Esophagus squamous epithelium (tissue), 5 donors: ENCODE measurements at regions not wholly inside any gene's neighbourhood (a gene's known extent, or its start where the extent isn't known, plus 50 kb on each side); places are given as distances from the start of the nearest gene placed in this dataset.

Experiments used
- DNase-seq: peaks from one replicate; lab custom pipeline; 2025; lab: John Stamatoyannopoulos, UW
- H3K27ac ChIP-seq, 4 donors: fragments of 200-600 bp; sonication (generic); one replicate each; pipeline ENCODE4 v1.5.1; 2016 to 2019; ENCODE audit warnings: mild to moderate bottlenecking in 1 of 4
- H3K27me3 ChIP-seq, 4 donors: fragments of 200-600 bp; sonication (generic); 1 replicate in 3 of 4; 2 replicates in 1 of 4; pipeline versions ENCODE4 v1.5.1 to v1.6.0; 2017 to 2021; ENCODE audit warnings: antibody characterized with exemption in 1 of 4
- H3K36me3 ChIP-seq, 3 donors: fragments of 200-600 bp; sonication (generic); one replicate each; pipeline ENCODE4 v1.5.1; 2016 to 2019
- H3K4me1 ChIP-seq, 3 donors: fragments of 200-600 bp; sonication (generic); one replicate each; pipeline ENCODE4 v1.5.1; 2017 to 2019
- H3K4me3 ChIP-seq, 4 donors: fragments of 200-600 bp; sonication (generic); 1 replicate in 3 of 4; 2 replicates in 1 of 4; pipeline ENCODE4 v1.5.1; 2016 to 2019; ENCODE audit warnings: mild to moderate bottlenecking in 2 of 4, moderate library complexity in 1 of 4
- H3K9me3 ChIP-seq, 3 donors: fragments of 200-600 bp; sonication (generic); one replicate each; pipeline ENCODE4 v1.5.1; 2016 to 2019
- POLR2A ChIP-seq, 4 donors: fragments of 450-650 bp; IDR thresholded peaks; one replicate each; pipeline ENCODE4 v1.6.1; 2017; ENCODE audit warnings: antibody characterized with exemption in 4 of 4, mild to moderate bottlenecking in 4 of 4, moderate library complexity in 3 of 4
- WGBS, 2 donors: methylation state at CpG; one replicate each; pipeline ENCODE4 v1.1.5; 2018; 5-methylcytosine and 5-hydroxymethylcytosine counted together
- intact Hi-C: fragments of 100-400 bp; cut with DNase I; formaldehyde crosslinking; loops from one replicate; pipeline ENCODE4 v1.15.0; 2022
- TF ChIP-seq, protein P1 (sequence below), 6 experiments: fragments of 450-650 bp in 4 of 6; fragments of 200-600 bp in 2 of 6; sonication (generic) in 2 of 6; IDR thresholded peaks; one replicate each; pipeline ENCODE4 v1.5.1; 2016 to 2019; ENCODE audit warnings: antibody characterized with exemption in 6 of 6, mild to moderate bottlenecking in 4 of 6, moderate library complexity in 4 of 6
- donor health status: DM: yes; HTN: yes; CAD: no.

DNA sequence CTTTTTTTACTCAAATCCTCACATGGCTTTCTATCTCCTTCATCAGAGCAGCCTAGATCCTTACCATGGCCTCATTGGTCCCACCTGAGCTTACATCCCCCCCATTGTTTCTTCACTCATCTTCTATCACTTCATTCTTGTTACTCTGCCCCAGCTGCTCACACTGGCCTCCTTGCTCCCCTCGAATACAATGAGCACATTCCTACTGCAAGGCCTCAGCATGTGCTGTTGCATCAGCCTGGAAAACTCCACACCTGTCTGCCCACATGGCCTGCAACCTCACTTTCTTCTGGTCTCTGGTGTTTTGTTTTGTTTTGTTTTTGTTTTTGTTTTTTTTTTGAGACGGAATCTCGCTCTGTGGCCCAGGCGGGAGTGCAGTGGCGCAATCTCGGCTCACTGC, 212.6 kb downstream of the TBX18 start:
- intact Hi-C loops: no loop called here

DNA sequence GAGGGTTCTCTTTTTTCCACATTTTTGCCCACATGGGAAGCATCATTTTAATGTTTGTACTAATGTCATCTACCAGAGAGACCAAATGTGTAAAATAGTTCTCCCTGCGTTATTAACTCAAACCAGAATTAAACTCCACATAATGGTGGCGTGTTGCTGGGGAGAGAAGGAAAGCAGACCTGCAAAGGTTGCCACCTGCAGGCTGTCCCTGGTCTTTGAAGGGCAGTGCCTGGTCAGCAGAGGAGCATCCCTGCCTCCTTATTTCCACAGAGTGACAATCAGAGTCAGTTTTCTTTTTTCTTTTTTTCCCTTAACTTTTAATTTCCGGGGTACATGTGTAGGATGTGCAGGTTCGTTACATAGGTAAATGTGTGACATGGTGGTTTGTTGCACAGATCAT, 214.5 kb downstream of the TBX18 start:
- WGBS, 2 donors: 82 to 83% methylated on average over 4 of the region's 4 CpGs
- DNase-seq: no peak
- no peak overlapping the region for H3K27ac ChIP-seq
- TF ChIP-seq, protein P1, sequence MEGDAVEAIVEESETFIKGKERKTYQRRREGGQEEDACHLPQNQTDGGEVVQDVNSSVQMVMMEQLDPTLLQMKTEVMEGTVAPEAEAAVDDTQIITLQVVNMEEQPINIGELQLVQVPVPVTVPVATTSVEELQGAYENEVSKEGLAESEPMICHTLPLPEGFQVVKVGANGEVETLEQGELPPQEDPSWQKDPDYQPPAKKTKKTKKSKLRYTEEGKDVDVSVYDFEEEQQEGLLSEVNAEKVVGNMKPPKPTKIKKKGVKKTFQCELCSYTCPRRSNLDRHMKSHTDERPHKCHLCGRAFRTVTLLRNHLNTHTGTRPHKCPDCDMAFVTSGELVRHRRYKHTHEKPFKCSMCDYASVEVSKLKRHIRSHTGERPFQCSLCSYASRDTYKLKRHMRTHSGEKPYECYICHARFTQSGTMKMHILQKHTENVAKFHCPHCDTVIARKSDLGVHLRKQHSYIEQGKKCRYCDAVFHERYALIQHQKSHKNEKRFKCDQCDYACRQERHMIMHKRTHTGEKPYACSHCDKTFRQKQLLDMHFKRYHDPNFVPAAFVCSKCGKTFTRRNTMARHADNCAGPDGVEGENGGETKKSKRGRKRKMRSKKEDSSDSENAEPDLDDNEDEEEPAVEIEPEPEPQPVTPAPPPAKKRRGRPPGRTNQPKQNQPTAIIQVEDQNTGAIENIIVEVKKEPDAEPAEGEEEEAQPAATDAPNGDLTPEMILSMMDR (IDR thresholded peaks at IDR 0.05): no peak
- no peak for TF ChIP-seq POLR2A (IDR thresholded peaks at IDR 0.05)
- H3K27me3 ChIP-seq: no peaks in the 10 kb centered on the region
- H3K9me3 ChIP-seq: no peaks in the 10 kb centered on the region
- no peaks in the 10 kb centered on the region for H3K4me1 ChIP-seq
- intact Hi-C loops: no loop called here
- H3K36me3 ChIP-seq: no peaks in the 10 kb centered on the region
- no peak overlapping the region for H3K4me3 ChIP-seq

More for the DNA sequence above, 212.6 kb downstream of the TBX18 start:
- Histone ChIP-seq H3K4me1 (no peaks in the 10 kb centered on the region), H3K27ac (no peak overlapping the region), H3K36me3 (no peaks in the 10 kb centered on the region), H3K4me3 (no peak overlapping the region), H3K27me3 (no peaks in the 10 kb centered on the region), H3K9me3 (no peaks in the 10 kb centered on the region)
- DNase-seq: no peak
- TF ChIP-seq, protein P1 (IDR thresholded peaks at IDR 0.05): no peak
- no peak for TF ChIP-seq POLR2A (IDR thresholded peaks at IDR 0.05)
- 71 to 87% methylated on average over 1 to 6 of the region's 6 CpGs for whole genome bisulfite sequencing, 2 donors

DNA sequence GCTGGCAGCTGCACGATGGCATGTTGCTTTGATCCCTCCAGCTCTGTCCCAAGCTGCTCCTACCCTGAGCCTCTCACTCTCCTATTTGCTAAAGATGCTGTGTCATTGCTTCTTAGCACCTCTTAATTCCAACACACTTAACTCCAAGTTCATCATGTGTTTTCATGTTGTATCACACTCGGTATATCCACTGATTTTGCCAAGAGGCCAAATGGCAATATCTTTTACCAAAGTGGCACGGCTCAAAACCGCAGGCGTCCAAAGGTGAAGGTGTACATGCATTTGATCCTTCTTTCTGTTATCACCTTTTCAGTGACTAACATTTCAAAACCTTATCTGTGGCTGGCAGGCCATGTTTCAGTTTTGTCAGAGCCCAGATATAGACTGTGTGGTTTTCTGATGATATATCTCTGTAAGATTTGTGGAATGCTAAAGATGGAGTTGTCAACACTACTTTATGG, 217.0 kb downstream of the TBX18 start:
- Histone ChIP-seq H3K9me3 (no peaks in the 10 kb centered on the region), H3K27ac (no peak overlapping the region), H3K36me3 (no peaks in the 10 kb centered on the region), H3K4me3 (no peak overlapping the region), H3K4me1 (no peaks in the 10 kb centered on the region), H3K27me3 (no peaks in the 10 kb centered on the region)
- DNase-seq: no peak
- WGBS, 2 donors: 29 to 48% methylated on average over 5 of the region's 5 CpGs
- intact Hi-C loops: no loop called here
- TF ChIP-seq, protein P1 (IDR thresholded peaks at IDR 0.05): no peak
- no peak for TF ChIP-seq POLR2A (IDR thresholded peaks at IDR 0.05)

DNA sequence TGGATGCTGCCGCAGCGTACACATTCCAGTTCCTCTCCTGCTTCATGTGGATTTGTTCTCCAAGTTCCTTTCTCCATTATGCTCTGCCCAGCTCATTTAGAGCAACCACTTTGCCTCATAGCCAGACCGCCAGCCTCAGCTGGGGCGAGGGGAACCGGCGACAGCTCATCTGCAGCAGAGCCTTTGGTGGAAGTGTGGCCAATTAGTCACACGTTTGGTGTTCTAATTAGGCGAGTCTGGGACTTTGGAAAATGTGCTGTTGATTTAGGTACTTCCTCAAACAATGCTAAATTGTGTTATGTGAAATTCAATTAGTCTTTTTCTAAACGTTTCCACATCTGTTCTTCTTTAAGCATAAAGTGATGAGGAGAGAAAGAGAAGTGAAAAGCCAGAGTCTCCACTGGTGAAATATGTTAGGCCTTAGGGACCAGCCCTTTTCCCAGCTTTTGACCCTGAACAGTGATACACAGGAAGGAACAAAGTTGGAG, 217.9 kb downstream of the TBX18 start:
- H3K4me1 ChIP-seq: no peaks in the 10 kb centered on the region
- no peaks in the 10 kb centered on the region for H3K9me3 ChIP-seq
- no peaks in the 10 kb centered on the region for H3K27me3 ChIP-seq
- 48 to 52% methylated on average over 9 of the region's 9 CpGs for WGBS, 2 donors
- no peak for DNase-seq
- no peak overlapping the region for H3K4me3 ChIP-seq
- H3K36me3 ChIP-seq: no peaks in the 10 kb centered on the region
- no peak overlapping the region for H3K27ac ChIP-seq
- intact Hi-C loops: no loop called here
- TF ChIP-seq POLR2A (IDR thresholded peaks at IDR 0.05): no peak
- TF ChIP-seq, protein P1 (IDR thresholded peaks at IDR 0.05): no peak

DNA sequence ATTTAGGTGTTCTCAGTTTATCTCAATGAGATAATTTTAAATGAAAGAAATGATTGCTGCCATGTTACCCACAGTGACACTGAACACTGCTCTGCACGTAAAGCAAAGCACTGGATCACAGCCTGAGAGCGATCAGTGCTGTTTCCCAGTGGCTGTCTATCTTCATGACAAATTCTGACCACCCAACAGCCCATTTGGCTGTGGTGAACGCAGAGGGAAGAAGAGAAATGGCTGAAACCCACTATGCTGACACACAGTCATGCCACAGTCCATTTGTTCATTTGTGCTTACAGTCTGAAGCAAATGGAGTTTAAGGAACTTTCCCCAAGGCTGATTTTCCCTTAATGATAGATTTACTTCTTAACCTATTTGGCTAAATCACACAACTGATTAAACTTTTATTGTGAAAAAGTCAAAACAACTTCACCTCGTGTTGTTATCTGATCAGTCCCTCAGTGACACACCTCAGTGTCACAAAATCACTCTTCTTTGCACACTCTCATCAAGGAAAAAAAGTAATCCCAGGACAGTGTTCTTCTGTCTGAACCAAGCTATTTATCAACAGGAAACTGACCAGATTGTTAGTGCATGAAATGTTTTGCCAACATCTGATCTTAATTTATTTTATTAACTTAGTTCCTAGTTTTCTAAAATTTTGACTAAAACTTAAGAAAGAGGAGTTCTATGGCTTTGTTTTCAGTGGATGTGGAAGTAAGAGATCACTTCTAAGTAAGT, 225.1 kb downstream of the TBX18 start:
- H3K9me3 ChIP-seq: peaks cover 0 to 2% (median 0%) of the 10 kb centered on the region in 3 donors
- no peaks in the 10 kb centered on the region for H3K27me3 ChIP-seq
- no peak overlapping the region for H3K4me3 ChIP-seq
- intact Hi-C loops: no loop called here
- 45 to 49% methylated on average over 4 of the region's 4 CpGs for WGBS, 2 donors
- DNase-seq: no peak
- H3K4me1 ChIP-seq: no peaks in the 10 kb centered on the region
- no peak overlapping the region for H3K27ac ChIP-seq
- H3K36me3 ChIP-seq: no peaks in the 10 kb centered on the region
- TF ChIP-seq POLR2A (IDR thresholded peaks at IDR 0.05): no peak
- TF ChIP-seq, protein P1 (IDR thresholded peaks at IDR 0.05): no peak
